ENCODE measurements at regions not wholly inside any gene's neighbourhood (a gene's known extent, or its start where the extent isn't known, plus 50 kb on each side); places are given as distances from the start of the nearest gene placed in this dataset.

- DNase-seq: no peak
These were observed 149.4 kb upstream of the ZMIZ1 start for GRCh38 chr10:78919181-78919966.

GRCh38 chr10:78920011-78920410, 148.8 kb upstream of the ZMIZ1 start:
- no peak for DNase-seq

GRCh38 chr10:78921895-78922294, 146.9 kb upstream of the ZMIZ1 start:
- DNase-seq: no peak

- no peak for DNase-seq
These were observed 145.0 kb upstream of the ZMIZ1 start for GRCh38 chr10:78923647-78924318.

- no peak for DNase-seq
These were observed 144.3 kb upstream of the ZMIZ1 start for GRCh38 chr10:78924319-78925003.

- no peak for DNase-seq
These were observed 143.5 kb upstream of the ZMIZ1 start for GRCh38 chr10:78925275-78925674.

GRCh38 chr10:78925800-78926319, 142.9 kb upstream of the ZMIZ1 start:
- no peak for DNase-seq

- no peak for DNase-seq
These were observed 141.3 kb upstream of the ZMIZ1 start for GRCh38 chr10:78927257-78927995.

- no peak for DNase-seq
These were observed 140.4 kb upstream of the ZMIZ1 start for GRCh38 chr10:78928330-78928729.

GRCh38 chr10:78929541-78929940, 139.2 kb upstream of the ZMIZ1 start:
- DNase-seq: no peak

GRCh38 chr10:78931321-78932053, 137.3 kb upstream of the ZMIZ1 start:
- DNase-seq: no peak

GRCh38 chr10:78932054-78932386, 136.7 kb upstream of the ZMIZ1 start:
- no peak for DNase-seq

- DNase-seq: no peak
These were observed 135.9 kb upstream of the ZMIZ1 start for GRCh38 chr10:78932861-78933260.

GRCh38 chr10:78933828-78934531, 134.8 kb upstream of the ZMIZ1 start:
- no peak for DNase-seq

- no peak for DNase-seq
These were observed 134.3 kb upstream of the ZMIZ1 start for GRCh38 chr10:78934532-78934898.

GRCh38 chr10:78934994-78935602, 133.7 kb upstream of the ZMIZ1 start:
- no peak for DNase-seq

GRCh38 chr10:78935697-78936407, 132.9 kb upstream of the ZMIZ1 start:
- DNase-seq: no peak

GRCh38 chr10:78936412-78937342, 132.1 kb upstream of the ZMIZ1 start:
- DNase-seq: no peak

GRCh38 chr10:78937393-78937792, 131.4 kb upstream of the ZMIZ1 start:
- DNase-seq: no peak
